GM12875 (cell line): ENCODE measurements at regions not wholly inside any gene's neighbourhood (a gene's known extent, or its start where the extent isn't known, plus 50 kb on each side); places are given as distances from the start of the nearest gene placed in this dataset.

Experiments used
- H3K4me3 ChIP-seq: one replicate; pipeline ENCODE4 v1.5.1; 2011; ENCODE audit warnings: low read depth, low read length, control low read depth
- TF ChIP-seq, protein P1 (sequence below): IDR thresholded peaks from 2 replicates; pipeline ENCODE4 v1.5.1; 2011; ENCODE audit warnings: low read depth, mild to moderate bottlenecking, control low read depth, inconsistent platforms, low read length, moderate library complexity, borderline replicate concordance; ENCODE audit not compliant: insufficient read depth

DNA sequence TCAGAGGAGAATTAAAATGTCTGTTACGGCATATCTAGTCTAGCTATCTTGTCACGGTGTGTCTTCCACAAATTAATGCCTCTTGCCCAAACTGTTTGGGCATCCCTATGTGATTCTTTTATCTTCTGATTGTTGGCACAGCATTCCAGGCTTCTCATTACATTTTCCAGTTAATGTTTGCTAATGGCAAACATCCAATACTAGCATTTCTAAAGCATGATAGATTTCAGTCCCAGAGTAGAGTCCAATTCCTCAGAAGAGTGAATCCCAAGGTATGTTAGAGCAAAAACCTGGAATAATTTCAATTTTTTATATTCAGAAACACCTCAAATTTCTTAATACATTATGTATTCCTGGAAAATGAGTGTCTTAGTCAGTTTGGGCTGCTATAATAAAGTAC lies 684.5 kb upstream of the SLITRK1 start:
- H3K4me3 ChIP-seq = no peak overlapping the region
- TF ChIP-seq, protein P1, sequence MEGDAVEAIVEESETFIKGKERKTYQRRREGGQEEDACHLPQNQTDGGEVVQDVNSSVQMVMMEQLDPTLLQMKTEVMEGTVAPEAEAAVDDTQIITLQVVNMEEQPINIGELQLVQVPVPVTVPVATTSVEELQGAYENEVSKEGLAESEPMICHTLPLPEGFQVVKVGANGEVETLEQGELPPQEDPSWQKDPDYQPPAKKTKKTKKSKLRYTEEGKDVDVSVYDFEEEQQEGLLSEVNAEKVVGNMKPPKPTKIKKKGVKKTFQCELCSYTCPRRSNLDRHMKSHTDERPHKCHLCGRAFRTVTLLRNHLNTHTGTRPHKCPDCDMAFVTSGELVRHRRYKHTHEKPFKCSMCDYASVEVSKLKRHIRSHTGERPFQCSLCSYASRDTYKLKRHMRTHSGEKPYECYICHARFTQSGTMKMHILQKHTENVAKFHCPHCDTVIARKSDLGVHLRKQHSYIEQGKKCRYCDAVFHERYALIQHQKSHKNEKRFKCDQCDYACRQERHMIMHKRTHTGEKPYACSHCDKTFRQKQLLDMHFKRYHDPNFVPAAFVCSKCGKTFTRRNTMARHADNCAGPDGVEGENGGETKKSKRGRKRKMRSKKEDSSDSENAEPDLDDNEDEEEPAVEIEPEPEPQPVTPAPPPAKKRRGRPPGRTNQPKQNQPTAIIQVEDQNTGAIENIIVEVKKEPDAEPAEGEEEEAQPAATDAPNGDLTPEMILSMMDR = no peak

GRCh38 chr13:84563611-84564010 lies 681.3 kb upstream of the SLITRK1 start:
- TF ChIP-seq, protein P1 = no peak
- no peak overlapping the region for H3K4me3 ChIP-seq

DNA sequence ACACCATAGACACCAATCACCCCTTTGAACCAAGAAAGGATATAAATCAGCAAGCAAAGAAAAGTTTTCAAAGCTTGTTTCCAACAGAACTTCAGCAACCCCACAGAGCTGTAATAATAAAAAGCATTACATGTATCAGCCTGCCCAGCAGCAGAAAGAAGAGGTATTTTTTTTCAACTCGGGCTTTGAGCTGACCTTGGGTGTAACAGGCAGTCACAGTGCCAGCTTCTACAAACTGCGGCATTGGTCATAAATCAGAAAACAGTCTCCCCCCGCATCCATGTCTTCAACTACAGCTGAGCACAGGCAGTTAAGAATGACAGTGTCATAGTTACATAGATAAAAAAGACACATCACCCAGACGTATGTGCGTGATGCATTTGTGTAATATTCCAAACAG lies 671.0 kb upstream of the SLITRK1 start:
- TF ChIP-seq, protein P1 = no peak

DNA sequence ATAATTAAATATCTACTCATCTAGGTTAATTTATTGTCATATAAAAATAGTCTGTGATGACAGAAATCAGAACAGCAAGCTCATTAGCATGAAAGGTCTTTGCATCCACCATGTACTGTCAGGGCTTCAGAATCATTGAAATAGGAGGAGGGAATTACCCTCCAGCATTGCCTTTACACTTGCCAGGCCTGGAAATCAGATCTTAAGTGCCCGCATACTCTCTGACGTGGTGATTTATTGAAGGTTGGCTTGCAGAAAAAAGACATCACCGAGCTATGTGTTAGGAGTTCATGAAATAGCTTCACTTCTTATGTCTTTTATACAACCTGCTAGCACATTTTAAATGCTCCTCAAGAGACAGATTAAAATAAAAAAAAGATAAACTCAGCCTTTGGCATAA lies 661.7 kb upstream of the SLITRK1 start:
- TF ChIP-seq, protein P1 = no peak
- no peak overlapping the region for H3K4me3 ChIP-seq

More for the DNA sequence above, 671.0 kb upstream of the SLITRK1 start:
- no peak overlapping the region for H3K4me3 ChIP-seq

DNA sequence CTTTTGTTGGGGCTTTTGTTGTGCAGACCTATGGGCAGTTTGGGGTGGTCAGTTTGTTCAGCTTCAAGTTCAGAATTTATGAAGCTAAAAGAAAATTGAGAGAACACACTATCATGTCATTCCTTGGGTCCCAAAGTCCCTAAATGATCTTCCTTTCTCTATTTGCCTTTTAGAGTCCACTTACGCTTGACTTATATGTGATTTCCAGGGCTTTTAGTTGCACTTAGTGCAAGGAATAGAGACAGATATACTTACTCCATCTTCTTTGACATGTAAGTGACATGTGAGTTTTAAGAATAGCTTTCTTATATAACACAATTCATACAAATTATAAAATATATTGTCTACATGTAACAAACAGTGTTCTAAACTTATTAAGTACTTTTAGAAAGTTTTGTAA lies 660.1 kb upstream of the SLITRK1 start:
- TF ChIP-seq, protein P1 = no peak
- no peak overlapping the region for H3K4me3 ChIP-seq

- no peak overlapping the region for H3K4me3 ChIP-seq
- TF ChIP-seq, protein P1 = no peak
These were observed 654.6 kb upstream of the SLITRK1 start for GRCh38 chr13:84536906-84537305.

GRCh38 chr13:84528408-84529070 lies 646.3 kb upstream of the SLITRK1 start:
- no peak overlapping the region for H3K4me3 ChIP-seq
- TF ChIP-seq, protein P1 = no peak
